Neuron (in vitro differentiated cells): ENCODE measurements at regions not wholly inside any gene's neighbourhood (a gene's known extent, or its start where the extent isn't known, plus 50 kb on each side); places are given as distances from the start of the nearest gene placed in this dataset.
"Not testable (repeated sequence)": the region's sequence is repeated elsewhere in the genome, so short reads cannot be mapped to it uniquely, and the experiment has no call there.

Source experiments
- H2AFZ ChIP-seq: one replicate; pipeline ENCODE4 v1.6.1; 2013; ENCODE audit warnings: low read depth, mild to moderate bottlenecking, inconsistent platforms, low read length, moderate library complexity
- H3K27me3 ChIP-seq: one replicate; pipeline ENCODE4 v1.6.1; 2013; ENCODE audit warnings: low read length; ENCODE audit not compliant: insufficient read depth
- H3K36me3 ChIP-seq: one replicate; pipeline ENCODE4 v1.6.1; 2013; ENCODE audit warnings: low read length; ENCODE audit not compliant: insufficient read depth
- H3K4me1 ChIP-seq: one replicate; pipeline ENCODE4 v1.6.1; 2013; ENCODE audit warnings: low read length; ENCODE audit not compliant: insufficient read depth
- H3K4me3 ChIP-seq: 2 replicates; pipeline ENCODE4 v1.5.1; 2013; ENCODE audit warnings: mild to moderate bottlenecking, low read length, moderate library complexity
- H3K9me3 ChIP-seq: one replicate; pipeline ENCODE4 v1.6.1; 2013; ENCODE audit warnings: low read length

- no peaks in the 10 kb centered on the region for H3K36me3 ChIP-seq
- no peaks in the 10 kb centered on the region for H3K27me3 ChIP-seq
- H3K9me3 ChIP-seq: no peaks in the 10 kb centered on the region
- no peak overlapping the region for H3K4me3 ChIP-seq
- H3K4me1 ChIP-seq: no peaks in the 10 kb centered on the region
- H2AFZ ChIP-seq: no peak overlapping the region
Measured at GRCh38 chr10:63829020-63829419, 307.8 kb downstream of the REEP3 start.

GRCh38 chr10:63829573-63830149 is 308.5 kb downstream of the REEP3 start:
- H3K4me3 ChIP-seq: no peak overlapping the region
- H3K27me3 ChIP-seq: no peaks in the 10 kb centered on the region
- no peaks in the 10 kb centered on the region for H3K36me3 ChIP-seq
- no peaks in the 10 kb centered on the region for H3K9me3 ChIP-seq
- H2AFZ ChIP-seq: no peak overlapping the region
- H3K4me1 ChIP-seq: no peaks in the 10 kb centered on the region

DNA sequence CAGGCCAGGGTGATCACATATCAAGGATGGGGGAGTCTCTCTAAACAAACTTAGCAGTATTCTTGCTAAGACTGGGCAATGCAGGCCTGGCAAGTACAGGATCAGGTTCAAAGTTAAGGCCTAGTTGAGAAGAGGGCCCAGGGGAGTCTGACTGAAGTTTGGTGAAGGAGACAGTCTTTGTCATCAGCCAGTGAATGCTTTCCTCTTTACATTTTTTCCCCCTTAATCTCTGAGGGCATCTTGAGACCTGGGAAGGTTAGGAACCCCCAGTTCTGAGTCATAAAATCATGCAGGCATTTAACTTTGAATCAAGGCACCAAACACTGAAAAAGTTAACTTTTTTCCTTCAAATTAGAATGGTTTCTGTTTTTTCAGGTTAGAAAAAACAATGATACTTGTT is 311.5 kb downstream of the REEP3 start:
- Histone ChIP-seq H3K36me3 (no peaks in the 10 kb centered on the region), H3K9me3 (no peaks in the 10 kb centered on the region), H3K4me1 (no peaks in the 10 kb centered on the region), H2AFZ (no peak overlapping the region), H3K27me3 (no peaks in the 10 kb centered on the region), H3K4me3 (no peak overlapping the region)

DNA sequence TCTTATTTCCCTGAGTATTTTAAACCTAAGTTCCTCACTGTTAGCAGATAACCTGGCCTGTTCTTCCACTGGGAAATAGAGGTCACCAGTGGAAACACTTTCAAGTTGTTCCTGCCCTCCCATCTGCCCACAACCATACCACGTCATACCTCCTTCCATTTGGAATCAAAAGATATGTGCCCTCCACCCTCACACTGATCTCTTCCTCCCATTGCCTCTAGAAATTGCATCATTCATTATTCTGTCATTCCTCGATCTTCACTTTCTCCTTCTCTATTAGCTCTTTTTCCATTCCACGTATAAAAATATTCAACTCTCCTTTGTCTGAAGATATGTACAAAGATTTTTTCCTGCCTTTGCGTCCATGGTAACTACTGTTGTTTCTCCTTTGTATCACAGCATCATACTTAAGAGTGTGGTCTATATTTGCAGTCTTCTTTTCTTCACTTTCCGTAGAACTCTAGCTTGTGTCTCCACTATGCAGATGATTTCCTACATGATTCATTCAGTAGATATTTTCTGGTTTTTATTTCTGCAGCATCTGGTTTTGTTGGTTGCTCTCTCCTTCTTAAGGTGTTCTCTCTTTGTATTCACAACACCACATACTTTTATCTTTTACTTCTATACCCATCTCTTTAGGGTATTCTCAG is 312.3 kb downstream of the REEP3 start:
- no peaks in the 10 kb centered on the region for H3K4me1 ChIP-seq
- H3K4me3 ChIP-seq: no peak overlapping the region
- H3K27me3 ChIP-seq: no peaks in the 10 kb centered on the region

DNA sequence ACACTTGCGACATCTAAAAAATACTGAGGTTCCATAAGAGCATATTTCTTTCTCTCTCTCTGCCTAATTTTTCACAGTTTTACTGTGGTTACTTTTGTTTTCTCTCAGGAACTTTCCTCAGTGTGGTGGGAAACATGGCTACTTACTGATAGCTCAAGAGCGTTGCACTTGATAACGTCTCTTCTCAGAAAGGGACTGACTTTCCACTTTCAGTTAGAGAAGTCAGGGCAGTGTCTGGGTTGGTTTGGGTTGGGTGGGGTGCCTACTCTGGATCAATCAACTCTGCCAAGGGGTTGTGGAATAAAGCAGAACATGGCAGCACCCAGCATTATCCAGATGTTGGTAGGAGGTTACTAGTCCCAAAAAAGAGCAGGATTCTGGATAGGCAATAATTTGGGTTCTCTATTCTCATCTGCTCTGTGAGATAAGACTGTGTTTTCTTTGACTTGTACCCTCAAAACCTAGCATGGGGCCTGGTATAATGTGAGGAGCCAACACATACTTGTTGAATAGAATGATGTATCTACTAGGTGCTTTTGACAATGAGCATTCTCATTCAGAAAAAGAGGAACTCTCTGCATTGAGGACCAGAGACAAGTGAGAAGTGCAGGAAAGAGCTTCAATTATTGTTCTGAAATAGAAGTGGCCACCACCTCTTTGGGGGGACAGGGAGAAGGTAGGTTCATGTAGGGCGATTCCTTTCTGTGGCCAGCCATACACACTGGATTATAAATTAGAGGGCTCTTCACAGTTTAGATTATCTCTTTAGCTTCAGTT is 315.7 kb downstream of the REEP3 start:
- no peaks in the 10 kb centered on the region for H3K4me1 ChIP-seq
- H3K36me3 ChIP-seq: no peaks in the 10 kb centered on the region
- no peak overlapping the region for H3K4me3 ChIP-seq
- no peaks in the 10 kb centered on the region for H3K9me3 ChIP-seq
- H2AFZ ChIP-seq: no peak overlapping the region
- H3K27me3 ChIP-seq: no peaks in the 10 kb centered on the region

More for the DNA sequence above, 312.3 kb downstream of the REEP3 start:
- Histone ChIP-seq H3K9me3 (no peaks in the 10 kb centered on the region), H2AFZ (no peak overlapping the region), H3K36me3 (no peaks in the 10 kb centered on the region)

DNA sequence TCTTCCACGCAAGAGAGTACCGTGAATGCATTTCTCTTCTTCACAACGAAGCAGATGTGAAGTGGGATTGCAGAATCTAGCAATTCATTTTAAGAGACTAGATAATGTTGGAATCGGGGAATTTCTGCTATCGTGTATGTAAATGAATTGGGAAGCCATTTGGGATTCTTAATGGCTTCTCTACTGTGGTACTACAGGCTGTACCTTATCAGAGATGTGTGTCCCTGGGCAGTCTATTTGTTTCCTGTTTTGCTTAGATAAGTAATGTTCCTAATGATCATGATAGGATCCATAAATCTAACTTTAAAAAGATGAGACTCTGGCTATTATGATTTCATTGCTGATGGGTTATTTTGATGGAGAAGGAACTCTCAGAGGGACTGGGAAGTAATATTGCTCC is 320.6 kb downstream of the REEP3 start:
- no peak overlapping the region for H3K4me3 ChIP-seq
- H3K4me1 ChIP-seq: no peaks in the 10 kb centered on the region
- H3K36me3 ChIP-seq: no peaks in the 10 kb centered on the region
- no peak overlapping the region for H2AFZ ChIP-seq
- H3K27me3 ChIP-seq: no peaks in the 10 kb centered on the region
- no peaks in the 10 kb centered on the region for H3K9me3 ChIP-seq

DNA sequence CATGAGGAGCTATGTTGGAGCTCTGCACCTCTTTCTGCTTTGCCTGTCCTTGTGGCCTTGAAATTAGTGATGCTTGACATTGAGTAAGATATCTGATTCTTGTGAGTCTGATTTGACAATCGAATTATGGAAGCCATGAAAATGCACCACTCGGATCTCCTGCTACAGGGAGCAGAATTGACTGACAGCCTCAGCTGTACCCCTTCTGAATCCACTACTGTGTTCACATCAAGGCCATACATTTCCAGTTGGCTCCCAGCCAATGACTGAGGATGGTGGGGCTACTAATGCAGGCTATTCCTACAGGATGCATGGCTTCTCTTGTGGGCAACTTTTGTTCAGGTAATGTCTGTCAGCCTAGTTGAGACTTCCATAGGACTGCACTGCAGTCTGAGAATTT is 321.9 kb downstream of the REEP3 start:
- no peaks in the 10 kb centered on the region for H3K4me1 ChIP-seq
- no peaks in the 10 kb centered on the region for H3K36me3 ChIP-seq
- H3K4me3 ChIP-seq: no peak overlapping the region
- H3K27me3 ChIP-seq: no peaks in the 10 kb centered on the region
- H3K9me3 ChIP-seq: no peaks in the 10 kb centered on the region
- H2AFZ ChIP-seq: no peak overlapping the region

DNA sequence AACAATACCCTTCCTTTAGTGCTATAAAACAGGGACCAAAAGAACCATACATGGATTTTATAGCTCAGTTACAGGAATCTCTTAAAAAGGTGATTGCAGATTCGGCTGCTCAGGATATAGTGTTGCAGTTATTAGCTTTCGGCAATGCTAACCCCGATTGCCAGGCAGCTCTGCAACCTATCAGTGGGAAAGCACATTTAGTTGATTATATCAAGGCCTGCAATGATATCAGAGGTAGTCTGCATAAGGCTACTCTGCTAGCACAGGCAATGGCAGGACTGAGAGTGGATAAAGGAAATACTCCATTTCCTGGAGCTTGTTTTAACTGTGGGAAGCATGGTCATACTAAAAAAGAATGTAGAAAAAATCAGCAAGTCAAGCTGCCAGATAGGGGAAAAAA is 327.7 kb downstream of the REEP3 start:
- not testable (repeated sequence) for H3K4me1 ChIP-seq, H3K36me3 ChIP-seq, H3K4me3 ChIP-seq, H3K9me3 ChIP-seq, H2AFZ ChIP-seq, H3K27me3 ChIP-seq

DNA sequence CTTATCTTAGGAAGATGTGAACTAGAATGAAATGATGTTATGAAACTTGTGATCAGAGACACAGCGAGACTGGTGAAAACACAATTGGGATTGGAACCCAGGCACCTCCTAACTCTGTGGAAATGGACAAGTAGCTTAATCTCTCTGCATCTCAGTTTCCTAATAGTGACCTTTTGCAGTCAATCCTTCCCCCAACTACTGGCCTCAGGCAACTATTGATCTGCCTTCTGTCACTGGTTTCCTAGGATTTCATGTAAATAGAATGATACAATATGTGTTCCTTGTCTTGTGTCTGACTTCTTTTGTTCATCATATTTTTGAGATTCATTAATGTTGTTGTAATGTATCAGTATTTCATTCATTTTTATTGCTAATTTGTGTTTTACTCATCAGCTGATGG is 341.7 kb downstream of the REEP3 start:
- Histone ChIP-seq H2AFZ (no peak overlapping the region), H3K4me1 (no peaks in the 10 kb centered on the region), H3K4me3 (no peak overlapping the region), H3K9me3 (no peaks in the 10 kb centered on the region), H3K27me3 (peaks cover 4% of the 10 kb centered on the region), H3K36me3 (no peaks in the 10 kb centered on the region)

- Histone ChIP-seq H2AFZ (no peak overlapping the region), H3K4me1 (no peaks in the 10 kb centered on the region), H3K9me3 (no peaks in the 10 kb centered on the region), H3K36me3 (no peaks in the 10 kb centered on the region), H3K4me3 (no peak overlapping the region), H3K27me3 (peaks cover 4% of the 10 kb centered on the region)
Measured at GRCh38 chr10:63865210-63865609, 344.0 kb downstream of the REEP3 start.

DNA sequence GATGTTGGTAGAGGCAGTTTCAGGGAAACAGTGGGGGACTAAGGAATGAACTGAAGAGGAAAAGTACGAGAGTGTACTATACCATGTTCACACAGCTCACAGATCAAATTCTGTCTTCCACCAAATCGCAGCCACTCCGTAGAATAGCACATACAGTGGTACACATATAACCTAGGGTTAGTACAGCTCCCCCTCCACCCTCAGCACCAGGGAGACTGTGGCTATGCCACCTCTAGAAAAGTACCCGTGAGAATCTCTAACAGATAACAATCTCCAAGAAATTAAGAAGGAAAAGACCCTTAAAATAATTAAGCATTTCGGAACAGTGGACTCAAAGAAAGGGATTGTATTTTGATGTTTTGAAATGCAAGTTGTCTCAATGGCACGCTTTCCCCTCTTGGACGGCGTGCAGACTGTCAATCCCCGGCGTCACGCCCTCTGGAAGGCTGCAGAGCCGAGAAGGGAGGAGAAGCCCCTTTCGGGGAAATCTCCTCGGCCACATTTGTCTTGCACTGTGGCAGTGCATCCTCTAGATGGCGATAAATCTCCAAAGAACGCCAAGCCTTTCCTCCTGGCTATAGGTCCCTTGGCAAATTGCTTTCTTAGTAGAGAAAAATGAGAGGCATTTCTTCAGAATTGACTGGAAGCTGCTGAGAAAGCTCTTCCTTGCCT is 345.0 kb downstream of the REEP3 start:
- peaks cover 4% of the 10 kb centered on the region for H3K27me3 ChIP-seq

GRCh38 chr10:63866747-63867140 is 345.5 kb downstream of the REEP3 start:
- Histone ChIP-seq H3K9me3 (no peaks in the 10 kb centered on the region), H3K4me1 (no peaks in the 10 kb centered on the region), H3K27me3 (peaks cover 4% of the 10 kb centered on the region), H3K4me3 (no peak overlapping the region), H2AFZ (no peak overlapping the region), H3K36me3 (no peaks in the 10 kb centered on the region)

More for the DNA sequence above, 345.0 kb downstream of the REEP3 start:
- H3K9me3 ChIP-seq: no peaks in the 10 kb centered on the region
- no peaks in the 10 kb centered on the region for H3K4me1 ChIP-seq
- H3K36me3 ChIP-seq: no peaks in the 10 kb centered on the region
- no peak overlapping the region for H2AFZ ChIP-seq
- H3K4me3 ChIP-seq: no peak overlapping the region

DNA sequence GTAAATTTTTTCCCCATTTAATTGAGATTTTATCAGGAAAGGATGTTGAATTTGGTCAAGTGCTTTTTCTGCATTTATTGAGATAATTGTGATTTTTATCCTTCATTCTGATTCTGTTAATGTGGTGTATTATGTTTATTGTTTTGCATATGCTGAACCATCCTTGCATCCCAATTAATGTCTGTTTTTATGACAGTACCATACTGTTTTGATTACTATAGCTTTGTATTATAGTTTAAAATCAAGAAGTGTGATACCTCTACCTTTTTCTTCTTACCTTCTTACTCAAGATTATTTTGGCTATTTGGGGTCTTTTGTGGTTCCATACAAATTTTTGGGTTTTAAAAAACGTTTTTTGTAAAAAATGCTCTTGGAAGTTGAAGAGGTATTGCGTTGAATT is 357.2 kb downstream of the REEP3 start:
- H3K4me1 ChIP-seq: no peaks in the 10 kb centered on the region
- H3K4me3 ChIP-seq: no peak overlapping the region
- peaks cover 2% of the 10 kb centered on the region for H3K27me3 ChIP-seq
- no peak overlapping the region for H2AFZ ChIP-seq
- H3K9me3 ChIP-seq: no peaks in the 10 kb centered on the region
- no peaks in the 10 kb centered on the region for H3K36me3 ChIP-seq
